ENCODE measurements at regions not wholly inside any gene's neighbourhood (a gene's known extent, or its start where the extent isn't known, plus 50 kb on each side); places are given as distances from the start of the nearest gene placed in this dataset.
"Not testable (repeated sequence)": the region's sequence is repeated elsewhere in the genome, so short reads cannot be mapped to it uniquely, and the experiment has no call there.

DNA sequence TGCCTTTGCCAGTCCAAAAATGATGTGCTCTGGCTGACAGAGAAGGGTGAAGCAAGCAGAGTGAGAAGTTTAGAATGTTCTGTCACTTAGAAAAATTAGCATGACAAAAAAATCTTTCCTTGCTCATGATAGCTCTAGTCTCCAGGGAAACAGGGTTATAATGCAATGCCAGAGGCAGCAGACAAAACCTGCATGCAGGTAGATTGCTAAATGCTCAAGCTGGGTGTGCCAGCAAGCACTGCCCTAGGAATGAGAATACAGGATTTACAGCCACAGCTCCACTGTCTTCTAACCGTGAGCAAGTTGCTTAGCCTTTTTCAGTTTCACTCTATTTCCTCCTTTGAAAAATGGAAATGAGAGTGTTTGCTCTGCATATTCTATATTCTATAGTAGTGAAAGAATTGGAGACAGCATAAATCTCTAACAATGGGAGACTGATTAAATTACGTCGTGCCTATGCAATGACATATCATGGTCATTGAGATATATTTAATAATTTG lies 516.6 kb upstream of the C16orf82 start:
- Histone ChIP-seq H3K4me2 (no peak overlapping the region), H3K27ac (no peak overlapping the region), H3K27me3 (no peaks in the 10 kb centered on the region), H4K20me1 (no peaks in the 10 kb centered on the region), H3K9me3 (no peaks in the 10 kb centered on the region), H3K36me3 (no peaks in the 10 kb centered on the region), H3K9ac (no peak overlapping the region), H3K4me1 (no peaks in the 10 kb centered on the region), H3K4me3 (no peak overlapping the region)
- TF ChIP-seq Cebpa-rat (IDR thresholded peaks at IDR 0.05), result no peak

DNA sequence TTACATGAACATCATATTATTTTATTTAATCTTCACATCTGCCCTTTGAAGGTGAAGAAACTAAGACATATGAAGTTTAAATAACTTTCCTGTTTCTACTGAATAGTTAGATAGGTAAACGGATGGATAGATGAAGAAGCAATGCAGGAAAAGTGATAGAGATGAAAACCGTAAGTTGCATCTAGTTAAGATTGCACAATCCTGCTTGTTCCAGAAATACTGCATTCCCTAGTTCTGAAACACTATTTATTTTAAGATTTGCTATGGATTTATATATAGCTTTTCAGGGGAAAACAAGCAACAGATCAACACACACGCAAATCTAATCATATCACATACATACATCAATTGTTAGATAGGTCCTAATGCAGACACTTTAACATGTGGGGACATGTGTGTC lies 512.7 kb upstream of the C16orf82 start:
- Histone ChIP-seq H3K27me3 (no peaks in the 10 kb centered on the region), H3K9ac (no peak overlapping the region), H3K27ac (no peak overlapping the region), H3K9me3 (no peaks in the 10 kb centered on the region), H3K4me1 (no peaks in the 10 kb centered on the region), H3K4me3 (no peak overlapping the region), H4K20me1 (no peaks in the 10 kb centered on the region), H3K4me2 (no peak overlapping the region), H3K36me3 (no peaks in the 10 kb centered on the region)
- peak; percentile 14; the same call in 1 of the 2 replicates for TF ChIP-seq Cebpa-rat (IDR thresholded peaks at IDR 0.05)

DNA sequence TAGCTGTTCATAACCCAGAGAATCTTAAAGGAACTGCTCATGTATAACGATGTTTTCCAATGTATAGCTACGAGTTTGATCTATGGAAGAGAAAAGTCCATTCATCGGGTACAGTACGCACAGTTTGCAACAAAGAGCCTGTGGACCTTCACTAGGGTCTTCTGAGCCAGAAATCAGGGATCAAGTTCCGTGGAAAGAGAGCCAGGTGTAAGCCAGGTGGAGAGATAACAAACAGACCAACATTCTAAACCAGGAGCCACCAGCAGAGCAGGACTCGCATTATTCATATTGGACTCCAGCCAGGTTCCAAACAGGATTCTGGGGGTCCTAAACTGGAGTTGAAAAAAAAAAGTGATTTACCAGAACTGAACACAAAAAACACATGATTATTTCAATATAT lies 505.4 kb upstream of the C16orf82 start:
- Histone ChIP-seq H3K27me3 (no peaks in the 10 kb centered on the region), H3K9me3 (no peaks in the 10 kb centered on the region), H3K9ac (no peak overlapping the region), H3K27ac (no peak overlapping the region), H4K20me1 (no peaks in the 10 kb centered on the region), H3K4me2 (no peak overlapping the region), H3K36me3 (no peaks in the 10 kb centered on the region), H3K4me3 (no peak overlapping the region), H3K4me1 (no peaks in the 10 kb centered on the region)
- TF ChIP-seq Cebpa-rat (IDR thresholded peaks at IDR 0.05), result no peak

DNA sequence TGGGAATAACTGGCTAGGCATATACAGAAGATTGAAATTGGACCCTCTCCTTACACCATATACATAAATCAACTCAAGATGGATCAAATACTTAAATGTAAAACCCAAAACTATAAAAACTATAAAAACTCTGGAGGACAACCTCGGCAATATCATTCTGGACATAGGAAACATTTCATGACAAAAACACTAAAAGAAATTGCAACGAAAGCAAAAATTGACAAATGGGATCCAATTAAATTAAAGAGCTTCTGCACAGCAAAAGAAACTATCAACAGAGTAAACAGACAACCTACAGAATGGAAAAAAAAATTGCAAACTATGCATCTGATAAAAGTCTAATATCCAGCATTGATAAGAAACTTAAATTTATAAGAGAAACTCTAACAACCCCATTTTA lies 503.7 kb upstream of the C16orf82 start:
- no peaks in the 10 kb centered on the region for H3K9me3 ChIP-seq
- no peak overlapping the region for H3K27ac ChIP-seq
- no peaks in the 10 kb centered on the region for H3K4me1 ChIP-seq
- no peak overlapping the region for H3K9ac ChIP-seq
- H4K20me1 ChIP-seq, result no peaks in the 10 kb centered on the region
- no peak overlapping the region for H3K4me2 ChIP-seq
- no peaks in the 10 kb centered on the region for H3K27me3 ChIP-seq
- no peak for TF ChIP-seq Cebpa-rat (IDR thresholded peaks at IDR 0.05)
- H3K4me3 ChIP-seq, result no peak overlapping the region
- no peaks in the 10 kb centered on the region for H3K36me3 ChIP-seq

DNA sequence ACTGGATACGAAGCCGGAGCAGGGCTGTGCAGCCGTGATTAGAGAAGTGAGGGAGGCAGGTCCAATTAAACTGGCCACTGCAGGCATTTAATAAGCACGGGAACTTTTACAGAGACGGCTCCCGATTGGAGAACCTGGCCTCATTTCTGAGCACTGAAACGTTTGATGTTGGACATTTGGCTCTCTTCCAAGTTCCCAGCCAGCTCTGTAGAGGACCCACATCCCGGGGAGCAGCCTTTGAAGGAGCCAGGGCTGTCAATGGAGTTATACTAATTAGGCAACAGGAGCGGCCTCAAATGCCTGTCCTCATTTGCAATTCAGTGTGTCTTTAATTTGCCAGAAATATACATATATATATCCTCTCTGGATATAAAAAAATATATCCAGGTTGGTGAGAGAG lies 499.4 kb upstream of the C16orf82 start:
- no peak overlapping the region for H3K27ac ChIP-seq
- H3K4me3 ChIP-seq, result no peak overlapping the region
- TF ChIP-seq Cebpa-rat (IDR thresholded peaks at IDR 0.05), result no peak
- H3K27me3 ChIP-seq, result no peaks in the 10 kb centered on the region
- no peak overlapping the region for H3K4me2 ChIP-seq
- no peaks in the 10 kb centered on the region for H3K4me1 ChIP-seq
- H3K9ac ChIP-seq, result no peak overlapping the region
- no peaks in the 10 kb centered on the region for H3K36me3 ChIP-seq
- H3K9me3 ChIP-seq, result no peaks in the 10 kb centered on the region
- no peaks in the 10 kb centered on the region for H4K20me1 ChIP-seq

DNA sequence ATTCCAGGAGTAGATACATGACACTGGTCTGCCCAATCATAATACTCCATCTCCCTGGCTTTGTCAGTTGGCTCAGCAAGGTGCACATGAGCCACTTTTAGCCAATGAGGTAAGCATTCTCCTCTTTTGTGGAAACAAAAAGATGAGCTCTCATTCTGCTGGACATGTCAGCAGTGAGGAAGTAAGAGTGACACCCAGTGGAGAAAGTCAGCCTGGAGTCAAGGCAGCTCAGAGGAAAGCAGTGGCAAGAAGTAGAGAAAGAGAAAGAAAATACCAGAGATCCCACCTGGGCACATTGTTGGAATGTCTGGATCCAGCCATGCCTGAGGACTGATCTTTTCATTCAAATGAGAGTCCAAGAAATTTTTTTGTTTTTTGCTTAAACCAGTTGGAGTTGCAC lies 496.9 kb upstream of the C16orf82 start:
- Histone ChIP-seq H3K9me3 (no peaks in the 10 kb centered on the region), H3K4me1 (no peaks in the 10 kb centered on the region), H3K9ac (no peak overlapping the region), H3K4me3 (no peak overlapping the region), H3K27ac (no peak overlapping the region), H3K27me3 (no peaks in the 10 kb centered on the region), H4K20me1 (no peaks in the 10 kb centered on the region), H3K36me3 (no peaks in the 10 kb centered on the region), H3K4me2 (no peak overlapping the region)
- no peak for TF ChIP-seq Cebpa-rat (IDR thresholded peaks at IDR 0.05)

DNA sequence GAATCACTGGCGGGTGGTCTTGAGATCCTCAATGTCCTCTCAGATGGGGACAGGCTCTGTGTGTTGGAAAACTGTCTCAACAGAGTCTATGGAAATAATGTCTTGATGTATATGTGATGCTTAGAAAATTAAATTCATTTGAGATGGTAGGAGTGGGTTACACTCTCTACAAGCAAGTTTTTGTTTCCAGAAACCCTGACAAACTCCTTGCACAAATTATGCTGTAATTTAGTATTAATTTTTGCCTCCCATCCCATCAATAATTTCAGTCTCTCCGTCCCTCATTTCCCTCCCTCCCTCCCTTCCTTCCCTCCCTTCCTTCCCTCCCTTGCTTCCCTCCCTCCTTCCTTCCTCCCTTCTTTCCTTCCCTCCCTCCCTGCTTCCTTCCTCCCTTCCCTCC lies 488.0 kb upstream of the C16orf82 start:
- H3K9ac ChIP-seq, result no peak overlapping the region

DNA sequence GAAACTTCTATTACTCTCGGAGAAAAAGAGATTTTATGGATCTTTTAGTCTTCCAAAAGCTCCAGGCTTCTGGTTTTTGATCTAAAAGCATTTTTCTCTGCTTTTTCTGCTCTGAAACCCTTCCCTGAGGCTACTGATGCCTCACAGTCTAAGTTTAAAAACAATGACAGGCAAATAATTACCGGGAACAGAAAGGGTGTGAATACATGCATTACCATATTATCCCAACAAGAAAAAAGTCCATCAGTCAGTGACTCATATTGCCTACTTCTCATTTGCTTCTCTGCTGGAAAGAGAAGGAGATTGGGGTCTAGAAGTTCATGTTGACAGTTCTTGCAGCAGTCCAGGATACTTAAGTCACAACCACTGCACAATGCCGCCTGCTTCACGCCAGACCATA lies 482.9 kb upstream of the C16orf82 start:
- Histone ChIP-seq H3K27ac (no peak overlapping the region), H3K27me3 (no peaks in the 10 kb centered on the region), H3K4me1 (no peaks in the 10 kb centered on the region), H4K20me1 (no peaks in the 10 kb centered on the region), H3K4me3 (no peak overlapping the region), H3K4me2 (no peak overlapping the region), H3K9ac (no peak overlapping the region), H3K36me3 (no peaks in the 10 kb centered on the region), H3K9me3 (no peaks in the 10 kb centered on the region)
- no peak for TF ChIP-seq Cebpa-rat (IDR thresholded peaks at IDR 0.05)

More for the DNA sequence above, 488.0 kb upstream of the C16orf82 start:
- TF ChIP-seq Cebpa-rat (IDR thresholded peaks at IDR 0.05), result no peak
- H3K4me1 ChIP-seq, result no peaks in the 10 kb centered on the region
- no peaks in the 10 kb centered on the region for H3K27me3 ChIP-seq
- H3K4me3 ChIP-seq, result no peak overlapping the region
- H3K27ac ChIP-seq, result no peak overlapping the region
- no peaks in the 10 kb centered on the region for H3K36me3 ChIP-seq
- no peaks in the 10 kb centered on the region for H4K20me1 ChIP-seq
- no peak overlapping the region for H3K4me2 ChIP-seq
- no peaks in the 10 kb centered on the region for H3K9me3 ChIP-seq

DNA sequence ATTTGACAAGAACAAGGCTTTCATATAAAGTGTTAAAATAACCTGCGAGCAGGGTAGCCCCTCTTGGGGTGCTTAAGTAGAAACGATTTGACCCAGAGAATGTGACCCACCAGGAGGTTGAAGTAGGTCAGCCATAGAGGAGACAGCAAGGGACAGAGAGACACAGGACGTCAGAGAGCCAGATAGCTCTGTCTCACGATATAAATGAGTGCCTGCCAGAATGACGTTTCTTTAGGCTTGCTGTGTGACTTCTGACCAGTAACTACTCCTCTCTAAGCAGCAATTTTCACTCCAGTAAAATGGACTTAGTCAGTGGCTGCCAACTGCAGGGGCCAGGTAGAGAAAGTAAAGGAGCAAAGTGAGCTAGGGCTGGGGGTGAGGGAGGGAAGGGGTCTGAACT lies 473.0 kb upstream of the C16orf82 start:
- no peak for TF ChIP-seq Cebpa-rat (IDR thresholded peaks at IDR 0.05)
- Histone ChIP-seq H3K4me1 (no peaks in the 10 kb centered on the region), H3K9me3 (no peaks in the 10 kb centered on the region), H3K27me3 (no peaks in the 10 kb centered on the region), H3K36me3 (no peaks in the 10 kb centered on the region), H3K4me3 (no peak overlapping the region), H4K20me1 (no peaks in the 10 kb centered on the region), H3K4me2 (no peak overlapping the region), H3K27ac (no peak overlapping the region), H3K9ac (no peak overlapping the region)

DNA sequence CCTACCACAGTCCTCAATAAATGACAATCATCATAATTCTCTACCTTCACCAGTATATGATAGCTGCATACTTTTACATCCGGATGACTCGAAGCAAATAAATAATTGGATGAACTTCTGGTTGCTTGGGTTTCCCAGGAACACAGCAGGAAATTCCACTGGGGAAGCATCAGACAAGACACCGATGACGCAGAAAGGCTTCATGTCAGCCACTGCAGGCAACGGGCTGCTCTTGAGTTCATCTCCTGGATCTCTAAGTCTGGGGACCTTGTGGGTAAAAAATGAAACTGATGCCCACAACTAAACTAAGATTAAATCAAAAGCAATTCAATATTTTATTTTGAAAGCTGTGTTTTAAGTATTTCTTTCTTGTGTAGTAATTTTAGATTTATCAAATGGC lies 472.1 kb upstream of the C16orf82 start:
- Histone ChIP-seq H3K4me3 (no peak overlapping the region), H3K9ac (no peak overlapping the region), H4K20me1 (no peaks in the 10 kb centered on the region), H3K4me2 (no peak overlapping the region), H3K27ac (no peak overlapping the region), H3K36me3 (no peaks in the 10 kb centered on the region), H3K4me1 (no peaks in the 10 kb centered on the region), H3K27me3 (no peaks in the 10 kb centered on the region), H3K9me3 (no peaks in the 10 kb centered on the region)
- no peak for TF ChIP-seq Cebpa-rat (IDR thresholded peaks at IDR 0.05)

DNA sequence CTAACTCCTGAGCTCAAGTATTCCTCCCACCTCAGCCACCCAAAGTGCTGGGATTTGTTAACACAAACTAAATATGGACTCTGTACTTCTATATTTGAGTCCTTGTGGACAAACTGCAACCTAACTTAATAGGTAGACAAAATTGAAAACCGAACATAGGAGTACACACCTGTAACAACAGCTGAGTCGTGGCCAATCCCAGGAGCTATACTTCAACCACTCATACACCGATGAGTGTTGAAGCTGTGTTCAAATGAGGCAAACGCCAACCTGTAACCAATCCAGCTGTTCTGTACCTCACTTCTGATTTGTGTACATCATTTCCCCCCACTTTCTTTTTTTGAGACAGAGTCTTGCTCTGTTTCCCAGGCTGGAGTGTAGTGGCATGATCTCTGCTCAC lies 471.5 kb upstream of the C16orf82 start:
- Histone ChIP-seq H3K27ac (no peak overlapping the region), H3K27me3 (no peaks in the 10 kb centered on the region), H3K4me3 (no peak overlapping the region), H3K9ac (no peak overlapping the region), H3K4me1 (no peaks in the 10 kb centered on the region), H4K20me1 (no peaks in the 10 kb centered on the region), H3K4me2 (no peak overlapping the region), H3K9me3 (no peaks in the 10 kb centered on the region), H3K36me3 (no peaks in the 10 kb centered on the region)
- no peak for TF ChIP-seq Cebpa-rat (IDR thresholded peaks at IDR 0.05)

DNA sequence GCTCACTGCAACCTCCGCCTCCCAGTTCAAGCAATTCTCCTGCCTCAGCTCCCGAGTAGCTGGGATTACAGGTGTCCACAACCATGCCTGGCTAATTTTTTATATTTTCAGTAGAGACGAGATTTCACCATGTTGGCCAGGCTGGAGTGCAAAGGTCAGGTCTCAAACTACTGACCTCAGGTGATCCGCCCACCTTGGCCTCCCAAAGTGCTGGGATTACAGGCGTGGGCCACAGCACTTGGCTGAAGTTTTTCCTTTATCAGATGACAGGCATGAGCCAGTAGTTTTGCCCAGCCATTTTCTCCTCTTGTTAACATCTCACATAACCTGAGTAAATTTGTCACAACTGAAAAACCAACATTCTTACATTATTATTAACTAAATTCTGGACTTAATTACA lies 470.7 kb upstream of the C16orf82 start:
- H3K4me1 ChIP-seq, H3K4me3 ChIP-seq, H3K9ac ChIP-seq: not testable (repeated sequence)

More for the DNA sequence above, 470.7 kb upstream of the C16orf82 start:
- not testable (repeated sequence) for H3K27me3 ChIP-seq, H4K20me1 ChIP-seq, H3K9me3 ChIP-seq, H3K36me3 ChIP-seq, H3K4me2 ChIP-seq, H3K27ac ChIP-seq
